Sigmoid colon (tissue), 4 donors: ENCODE measurements at regions not wholly inside any gene's neighbourhood (a gene's known extent, or its start where the extent isn't known, plus 50 kb on each side); places are given as distances from the start of the nearest gene placed in this dataset.

ENCODE experiments used
- EP300 ChIP-seq, 4 donors: sonication (generic); formaldehyde crosslinking; IDR thresholded peaks; one replicate each; pipeline ENCODE4 v1.6.1; 2017; ENCODE audit warnings: antibody characterized with exemption in 4 of 4
- POLR2A ChIP-seq, 2 donors: fragments of 450-650 bp; IDR thresholded peaks; one replicate each; pipeline ENCODE4 v1.6.1; 2016; ENCODE audit warnings: antibody characterized with exemption in 2 of 2, mild to moderate bottlenecking in 2 of 2, moderate library complexity in 2 of 2
- POLR2AphosphoS5 ChIP-seq, 4 donors: sonication (generic); formaldehyde crosslinking; IDR thresholded peaks; one replicate each; pipeline ENCODE4 v1.6.1; 2017; ENCODE audit warnings: antibody characterized with exemption in 4 of 4
- TF ChIP-seq, protein P1 (sequence below), 4 experiments: fragments of 450-650 bp in 3 of 4; fragments of 200-600 bp in 1 of 4; IDR thresholded peaks; one replicate each; pipeline ENCODE4 v1.5.1; 2016 to 2019; ENCODE audit warnings: antibody characterized with exemption in 4 of 4, mild to moderate bottlenecking in 3 of 4, moderate library complexity in 2 of 4

DNA sequence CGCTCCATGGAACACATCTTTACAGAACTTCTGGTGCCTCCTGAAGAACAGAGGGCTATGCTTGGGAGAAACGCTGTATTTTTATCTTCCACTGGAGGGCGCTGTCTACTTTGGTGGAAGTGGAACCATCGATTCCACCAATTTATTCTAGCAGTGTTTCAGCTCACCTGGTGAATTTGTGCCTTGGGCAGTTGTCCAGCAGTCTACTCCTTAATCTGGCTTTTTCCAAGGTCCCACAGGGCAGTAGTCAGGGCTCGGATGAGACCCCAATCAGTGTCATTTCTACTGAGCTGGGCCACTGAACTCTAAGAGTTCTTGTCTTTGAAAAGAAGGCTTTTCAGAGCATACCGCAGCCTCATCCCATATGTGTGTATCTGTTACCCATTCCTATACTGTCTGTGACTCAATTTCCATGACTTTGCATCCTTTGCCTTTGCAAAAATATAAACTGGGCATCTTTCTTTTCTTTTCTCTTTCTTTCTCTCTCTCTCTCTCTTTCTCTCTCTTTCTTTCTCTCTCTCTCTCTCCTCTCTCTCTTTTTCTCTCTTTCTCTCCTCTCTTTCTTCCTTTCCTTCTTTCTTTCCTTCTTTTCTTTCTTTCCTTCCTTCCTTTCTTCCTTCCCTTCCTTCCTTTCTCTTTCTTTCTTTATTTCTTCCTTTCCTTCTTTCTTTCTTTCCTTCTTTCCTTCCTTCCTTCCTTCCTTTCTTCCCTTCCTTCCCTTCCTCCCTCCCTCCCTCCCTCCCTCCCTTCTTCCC is 138.4 kb upstream of the ZNF618 start:
- TF ChIP-seq POLR2A (IDR thresholded peaks at IDR 0.05): no peak
- TF ChIP-seq, protein P1, sequence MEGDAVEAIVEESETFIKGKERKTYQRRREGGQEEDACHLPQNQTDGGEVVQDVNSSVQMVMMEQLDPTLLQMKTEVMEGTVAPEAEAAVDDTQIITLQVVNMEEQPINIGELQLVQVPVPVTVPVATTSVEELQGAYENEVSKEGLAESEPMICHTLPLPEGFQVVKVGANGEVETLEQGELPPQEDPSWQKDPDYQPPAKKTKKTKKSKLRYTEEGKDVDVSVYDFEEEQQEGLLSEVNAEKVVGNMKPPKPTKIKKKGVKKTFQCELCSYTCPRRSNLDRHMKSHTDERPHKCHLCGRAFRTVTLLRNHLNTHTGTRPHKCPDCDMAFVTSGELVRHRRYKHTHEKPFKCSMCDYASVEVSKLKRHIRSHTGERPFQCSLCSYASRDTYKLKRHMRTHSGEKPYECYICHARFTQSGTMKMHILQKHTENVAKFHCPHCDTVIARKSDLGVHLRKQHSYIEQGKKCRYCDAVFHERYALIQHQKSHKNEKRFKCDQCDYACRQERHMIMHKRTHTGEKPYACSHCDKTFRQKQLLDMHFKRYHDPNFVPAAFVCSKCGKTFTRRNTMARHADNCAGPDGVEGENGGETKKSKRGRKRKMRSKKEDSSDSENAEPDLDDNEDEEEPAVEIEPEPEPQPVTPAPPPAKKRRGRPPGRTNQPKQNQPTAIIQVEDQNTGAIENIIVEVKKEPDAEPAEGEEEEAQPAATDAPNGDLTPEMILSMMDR (IDR thresholded peaks at IDR 0.05): peak in 2 of 4 experiments; percentile 31 to 38
- TF ChIP-seq EP300 (IDR thresholded peaks at IDR 0.05): no peak
- no peak for TF ChIP-seq POLR2AphosphoS5 (IDR thresholded peaks at IDR 0.05)
